ENCODE measurements at regions not wholly inside any gene's neighbourhood (a gene's known extent, or its start where the extent isn't known, plus 50 kb on each side); places are given as distances from the start of the nearest gene placed in this dataset.

DNA sequence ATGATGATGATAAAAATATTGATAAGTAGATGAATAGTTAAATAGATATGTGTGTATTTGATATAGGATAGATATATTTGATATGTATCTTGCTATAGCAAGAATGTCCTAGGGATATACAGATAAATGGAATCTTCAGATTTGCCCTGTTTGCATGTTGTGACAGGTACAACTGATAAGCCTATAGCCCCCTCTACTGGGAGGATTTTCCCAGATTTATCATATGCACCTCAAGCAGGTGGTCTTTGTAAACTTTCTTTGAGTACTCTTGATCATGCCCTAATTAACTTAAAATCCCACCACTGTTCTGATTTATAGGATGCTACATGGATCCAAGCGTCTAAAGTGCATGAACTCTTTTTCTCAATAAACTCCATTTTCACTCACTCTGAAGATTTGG lies 1050.7 kb downstream of the SORCS3 start:
- Histone ChIP-seq H3K79me2 (replicated peaks; ENCODE audit: insufficient read depth) (no peaks in the 10 kb centered on the region), H3K4me1 (ENCODE audit: insufficient read depth) (no peaks in the 10 kb centered on the region), H2AFZ (no peak overlapping the region), H4K20me1 (replicated peaks; ENCODE audit: insufficient read depth) (no peaks in the 10 kb centered on the region), H3F3A (replicated peaks; ENCODE audit: low read depth) (no peaks in the 10 kb centered on the region), H3K27ac (ENCODE audit: low read depth) (no peak overlapping the region), H3K4me3 (no peak overlapping the region), H3K36me3 (ENCODE audit: insufficient read depth) (no peaks in the 10 kb centered on the region), H3K9me2 (ENCODE audit: insufficient read depth) (no peaks in the 10 kb centered on the region), H3K4me2 (no peak overlapping the region), H3K27me3 (ENCODE audit: insufficient read depth) (no peaks in the 10 kb centered on the region)
- H3K4me3 Mint-ChIP-seq, result no peak overlapping the region
- H3K9me3 Mint-ChIP-seq, result no peaks in the 10 kb centered on the region
- peak; percentile 88 for DNase-seq (ENCODE audit: low spot score)
- peaks cover 6% of the 10 kb centered on the region; the same call in 2 of the 3 replicates for H3K4me1 Mint-ChIP-seq
- no peak overlapping the region for H3K27ac Mint-ChIP-seq
- TF ChIP-seq, protein P1, sequence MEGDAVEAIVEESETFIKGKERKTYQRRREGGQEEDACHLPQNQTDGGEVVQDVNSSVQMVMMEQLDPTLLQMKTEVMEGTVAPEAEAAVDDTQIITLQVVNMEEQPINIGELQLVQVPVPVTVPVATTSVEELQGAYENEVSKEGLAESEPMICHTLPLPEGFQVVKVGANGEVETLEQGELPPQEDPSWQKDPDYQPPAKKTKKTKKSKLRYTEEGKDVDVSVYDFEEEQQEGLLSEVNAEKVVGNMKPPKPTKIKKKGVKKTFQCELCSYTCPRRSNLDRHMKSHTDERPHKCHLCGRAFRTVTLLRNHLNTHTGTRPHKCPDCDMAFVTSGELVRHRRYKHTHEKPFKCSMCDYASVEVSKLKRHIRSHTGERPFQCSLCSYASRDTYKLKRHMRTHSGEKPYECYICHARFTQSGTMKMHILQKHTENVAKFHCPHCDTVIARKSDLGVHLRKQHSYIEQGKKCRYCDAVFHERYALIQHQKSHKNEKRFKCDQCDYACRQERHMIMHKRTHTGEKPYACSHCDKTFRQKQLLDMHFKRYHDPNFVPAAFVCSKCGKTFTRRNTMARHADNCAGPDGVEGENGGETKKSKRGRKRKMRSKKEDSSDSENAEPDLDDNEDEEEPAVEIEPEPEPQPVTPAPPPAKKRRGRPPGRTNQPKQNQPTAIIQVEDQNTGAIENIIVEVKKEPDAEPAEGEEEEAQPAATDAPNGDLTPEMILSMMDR (conservative IDR thresholded peaks at IDR 0.05; ENCODE audit: low read depth in 2 of 2), result peak; percentile 82 to 87
- TF ChIP-seq ZNF114 (CRISPR knock-in tag; IDR thresholded peaks at IDR 0.05), result no peak
- peak; percentile 81 for ATAC-seq
- peaks cover 2% of the 10 kb centered on the region for H3K27me3 Mint-ChIP-seq (ENCODE audit: insufficient read depth, low read depth, poor library complexity)
- H3K36me3 Mint-ChIP-seq (ENCODE audit: low read depth), result no peaks in the 10 kb centered on the region

DNA sequence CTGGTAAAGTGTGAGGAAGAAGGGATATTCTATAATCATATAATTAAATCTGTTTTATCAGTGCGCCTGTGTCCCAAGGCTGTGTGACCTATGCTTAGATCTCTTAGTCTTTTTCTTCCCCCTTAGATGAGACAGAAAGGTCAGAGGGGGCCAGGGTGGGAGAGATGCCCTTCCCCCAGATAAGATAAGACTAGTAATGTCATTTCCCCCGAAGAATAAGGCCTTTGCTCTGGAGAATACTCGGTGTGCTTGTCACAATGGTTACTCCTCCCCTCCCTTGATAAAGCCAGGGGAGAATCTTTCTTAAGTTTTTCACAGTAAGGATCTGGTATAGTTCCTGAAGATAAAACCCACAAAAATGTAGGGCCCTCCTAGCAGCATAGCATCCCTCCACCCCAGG lies 1041.8 kb downstream of the SORCS3 start:
- H3K36me3 Mint-ChIP-seq (ENCODE audit: low read depth), result peaks cover 9% of the 10 kb centered on the region
- no peaks in the 10 kb centered on the region for H3K27me3 Mint-ChIP-seq (ENCODE audit: insufficient read depth, low read depth, poor library complexity)
- H3K4me3 ChIP-seq, result no peak overlapping the region
- peaks cover 6% of the 10 kb centered on the region; the same call in 2 of the 3 replicates for H3K9me3 Mint-ChIP-seq
- peak overlapping the region; percentile 72; the same call in 1 of the 2 replicates for H2AFZ ChIP-seq
- ATAC-seq (no peak), DNase-seq (ENCODE audit: low spot score) (no peak)
- H3K27ac ChIP-seq (ENCODE audit: low read depth), result no peak overlapping the region
- H3F3A ChIP-seq (replicated peaks; ENCODE audit: low read depth), result no peaks in the 10 kb centered on the region
- H3K4me1 ChIP-seq (ENCODE audit: insufficient read depth), result peaks cover 28% of the 10 kb centered on the region
- no peaks in the 10 kb centered on the region for H3K36me3 ChIP-seq (ENCODE audit: insufficient read depth)
- H3K4me1 Mint-ChIP-seq, result peaks cover 26% of the 10 kb centered on the region
- H3K79me2 ChIP-seq (replicated peaks; ENCODE audit: insufficient read depth), result no peaks in the 10 kb centered on the region
- H3K27me3 ChIP-seq (ENCODE audit: insufficient read depth), result no peaks in the 10 kb centered on the region
- no peak overlapping the region for H3K4me3 Mint-ChIP-seq
- H4K20me1 ChIP-seq (replicated peaks; ENCODE audit: insufficient read depth), result no peaks in the 10 kb centered on the region
- H3K9me2 ChIP-seq (ENCODE audit: insufficient read depth), result peaks cover 18% of the 10 kb centered on the region; the same call in 1 of the 2 replicates
- H3K4me2 ChIP-seq, result peak overlapping the region; percentile 28; the same call in 1 of the 2 replicates
- H3K27ac Mint-ChIP-seq, result no peak overlapping the region
- TF ChIP-seq REST (IDR thresholded peaks at IDR 0.05; ENCODE audit: unreplicated experiment) (no peak), JUNB (IDR thresholded peaks at IDR 0.05; ENCODE audit: unreplicated experiment) (no peak), EZH2 (IDR thresholded peaks at IDR 0.05; ENCODE audit: low read depth, unreplicated experiment) (no peak), ZNF331 (CRISPR knock-in tag; IDR thresholded peaks at IDR 0.05; ENCODE audit: low read depth) (no peak), CREB1 (CRISPR knock-in tag; IDR thresholded peaks at IDR 0.05; ENCODE audit: low read depth) (no peak), STAT1 (IDR thresholded peaks at IDR 0.05; ENCODE audit: unreplicated experiment) (no peak), POLR2AphosphoS5 (IDR thresholded peaks at IDR 0.05; ENCODE audit: low read depth) (no peak), NANOG (IDR thresholded peaks at IDR 0.05; ENCODE audit: borderline replicate concordance) (no peak), EZH2phosphoT487 (IDR thresholded peaks at IDR 0.05; ENCODE audit: unreplicated experiment) (no peak)
- TF ChIP-seq, protein P2, sequence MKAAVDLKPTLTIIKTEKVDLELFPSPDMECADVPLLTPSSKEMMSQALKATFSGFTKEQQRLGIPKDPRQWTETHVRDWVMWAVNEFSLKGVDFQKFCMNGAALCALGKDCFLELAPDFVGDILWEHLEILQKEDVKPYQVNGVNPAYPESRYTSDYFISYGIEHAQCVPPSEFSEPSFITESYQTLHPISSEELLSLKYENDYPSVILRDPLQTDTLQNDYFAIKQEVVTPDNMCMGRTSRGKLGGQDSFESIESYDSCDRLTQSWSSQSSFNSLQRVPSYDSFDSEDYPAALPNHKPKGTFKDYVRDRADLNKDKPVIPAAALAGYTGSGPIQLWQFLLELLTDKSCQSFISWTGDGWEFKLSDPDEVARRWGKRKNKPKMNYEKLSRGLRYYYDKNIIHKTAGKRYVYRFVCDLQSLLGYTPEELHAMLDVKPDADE (IDR thresholded peaks at IDR 0.05), result no peak
- TF ChIP-seq, protein P1 (conservative IDR thresholded peaks at IDR 0.05; ENCODE audit: low read depth in 2 of 2), result no peak

All from GM23338 (cell line).